ENCODE measurements at regions not wholly inside any gene's neighbourhood (a gene's known extent, or its start where the extent isn't known, plus 50 kb on each side); places are given as distances from the start of the nearest gene placed in this dataset.
"Not testable (repeated sequence)": the region's sequence is repeated elsewhere in the genome, so short reads cannot be mapped to it uniquely, and the experiment has no call there.

- Histone ChIP-seq H4K20me1 (ENCODE audit: insufficient read depth) (no peaks in the 10 kb centered on the region), H3K27me3 (ENCODE audit: insufficient read depth, low read depth) (no peaks in the 10 kb centered on the region), H3K9ac (no peak overlapping the region), H3K27ac (no peak overlapping the region), H3K36me3 (ENCODE audit: insufficient read depth) (no peaks in the 10 kb centered on the region), H3K4me3 (IDR thresholded peaks at IDR 0.05; ENCODE audit: insufficient read depth, low read depth, low read length) (no peak overlapping the region), H3K79me2 (ENCODE audit: insufficient read depth, low read depth) (no peaks in the 10 kb centered on the region), H2AFZ (ENCODE audit: low read depth) (no peak overlapping the region), H3K4me2 (no peak overlapping the region), H3K4me1 (ENCODE audit: low read depth, poor library complexity, severe bottlenecking) (no peaks in the 10 kb centered on the region)
- TF ChIP-seq CTCF (conservative IDR thresholded peaks at IDR 0.05; ENCODE audit: low read depth, low read length) = no peak
These were observed 177.1 kb upstream of the NUDT10 start for GRCh38 chrX:51155566-51155965.

DNA sequence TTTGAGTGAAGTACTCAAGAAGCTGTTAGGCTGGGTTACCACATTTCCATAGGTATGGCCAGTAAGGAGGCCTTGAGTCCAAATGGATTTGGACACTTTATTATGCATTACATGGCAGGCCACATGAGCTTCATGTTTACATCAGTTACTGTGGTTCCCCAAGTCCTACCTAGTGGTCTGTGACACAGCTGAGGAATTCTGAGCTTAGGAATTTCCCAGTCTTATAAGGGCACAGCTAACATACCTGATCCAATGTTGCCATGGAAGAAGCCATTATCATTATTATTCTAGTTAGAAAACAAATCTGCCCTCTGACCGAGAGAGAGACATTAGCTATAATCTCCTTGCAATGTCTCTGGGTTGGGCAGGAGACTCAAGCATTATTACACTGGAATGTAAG is 174.4 kb upstream of the NUDT10 start:
- Histone ChIP-seq H3K4me3 (IDR thresholded peaks at IDR 0.05; ENCODE audit: insufficient read depth, low read depth, low read length) (no peak overlapping the region), H3K79me2 (ENCODE audit: insufficient read depth, low read depth) (no peaks in the 10 kb centered on the region), H2AFZ (ENCODE audit: low read depth) (no peak overlapping the region), H4K20me1 (ENCODE audit: insufficient read depth) (no peaks in the 10 kb centered on the region), H3K27ac (no peak overlapping the region), H3K9ac (no peak overlapping the region), H3K27me3 (ENCODE audit: insufficient read depth, low read depth) (no peaks in the 10 kb centered on the region), H3K36me3 (ENCODE audit: insufficient read depth) (no peaks in the 10 kb centered on the region), H3K4me1 (ENCODE audit: low read depth, poor library complexity, severe bottlenecking) (no peaks in the 10 kb centered on the region), H3K4me2 (no peak overlapping the region)
- no peak for TF ChIP-seq CTCF (conservative IDR thresholded peaks at IDR 0.05; ENCODE audit: low read depth, low read length)

DNA sequence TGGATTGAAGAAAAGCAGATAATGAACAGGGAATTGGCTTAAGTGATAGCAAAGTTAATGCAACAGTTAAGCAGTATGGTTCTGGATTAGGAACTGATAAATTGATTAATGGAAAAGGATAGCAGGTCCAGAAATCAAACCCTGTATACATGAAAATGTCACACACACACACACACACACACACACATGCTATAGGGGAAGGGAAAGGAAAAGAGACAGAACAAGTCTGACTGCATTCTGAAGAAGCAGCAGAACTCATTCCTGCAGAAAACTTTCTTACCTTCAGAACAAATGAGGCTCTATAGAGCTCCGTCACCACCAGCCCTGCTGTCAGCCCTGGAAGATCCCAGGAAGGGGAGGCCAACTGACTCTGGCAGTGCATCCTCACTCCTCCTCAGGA is 173.2 kb upstream of the NUDT10 start:
- H2AFZ ChIP-seq (ENCODE audit: low read depth); H3K79me2 ChIP-seq (ENCODE audit: insufficient read depth, low read depth); H4K20me1 ChIP-seq (ENCODE audit: insufficient read depth); H3K27me3 ChIP-seq (ENCODE audit: insufficient read depth, low read depth); H3K36me3 ChIP-seq (ENCODE audit: insufficient read depth); H3K27ac ChIP-seq; H3K9ac ChIP-seq; H3K4me2 ChIP-seq; H3K4me1 ChIP-seq (ENCODE audit: low read depth, poor library complexity, severe bottlenecking); H3K4me3 ChIP-seq (IDR thresholded peaks at IDR 0.05; ENCODE audit: insufficient read depth, low read depth, low read length): not testable (repeated sequence)

- H4K20me1 ChIP-seq (ENCODE audit: insufficient read depth) = no peaks in the 10 kb centered on the region
These were observed 168.9 kb upstream of the NUDT10 start for GRCh38 chrX:51163730-51164129.

GRCh38 chrX:51178356-51178900 is 154.2 kb upstream of the NUDT10 start:
- H3K4me3 ChIP-seq (IDR thresholded peaks at IDR 0.05; ENCODE audit: insufficient read depth, low read depth, low read length); H3K4me2 ChIP-seq; H3K27me3 ChIP-seq (ENCODE audit: insufficient read depth, low read depth); H3K79me2 ChIP-seq (ENCODE audit: insufficient read depth, low read depth); H4K20me1 ChIP-seq (ENCODE audit: insufficient read depth); H3K4me1 ChIP-seq (ENCODE audit: low read depth, poor library complexity, severe bottlenecking); H3K36me3 ChIP-seq (ENCODE audit: insufficient read depth); H3K27ac ChIP-seq; H2AFZ ChIP-seq (ENCODE audit: low read depth); H3K9ac ChIP-seq: not testable (repeated sequence)

More at GRCh38 chrX:51163730-51164129, 168.9 kb upstream of the NUDT10 start:
- Histone ChIP-seq H2AFZ (ENCODE audit: low read depth) (no peak overlapping the region), H3K9ac (no peak overlapping the region), H3K36me3 (ENCODE audit: insufficient read depth) (no peaks in the 10 kb centered on the region), H3K4me1 (ENCODE audit: low read depth, poor library complexity, severe bottlenecking) (no peaks in the 10 kb centered on the region), H3K4me3 (IDR thresholded peaks at IDR 0.05; ENCODE audit: insufficient read depth, low read depth, low read length) (no peak overlapping the region), H3K27ac (no peak overlapping the region), H3K4me2 (no peak overlapping the region), H3K79me2 (ENCODE audit: insufficient read depth, low read depth) (no peaks in the 10 kb centered on the region), H3K27me3 (ENCODE audit: insufficient read depth, low read depth) (no peaks in the 10 kb centered on the region)
- no peak for TF ChIP-seq CTCF (conservative IDR thresholded peaks at IDR 0.05; ENCODE audit: low read depth, low read length)

DNA sequence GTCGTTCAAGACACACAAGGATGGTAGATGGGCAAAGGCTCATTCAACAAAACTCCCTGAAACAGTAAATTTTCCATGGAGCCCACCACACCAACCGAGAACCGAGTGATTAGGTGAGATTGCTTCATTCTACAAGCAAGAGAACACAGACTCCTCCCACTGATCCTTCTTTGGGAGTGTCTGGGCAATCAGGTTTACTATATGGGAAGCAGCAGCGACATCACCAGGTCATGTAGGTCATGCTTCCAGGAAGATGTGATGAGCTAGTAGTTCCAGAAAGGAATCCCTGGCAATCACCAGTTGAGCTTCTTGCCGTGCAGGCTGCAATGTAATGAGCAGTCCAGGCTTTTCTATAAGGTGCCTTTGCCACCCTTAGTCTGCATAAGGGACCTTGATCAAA is 152.8 kb upstream of the NUDT10 start:
- H4K20me1 ChIP-seq (ENCODE audit: insufficient read depth); H3K4me1 ChIP-seq (ENCODE audit: low read depth, poor library complexity, severe bottlenecking); H3K9ac ChIP-seq; H3K4me3 ChIP-seq (IDR thresholded peaks at IDR 0.05; ENCODE audit: insufficient read depth, low read depth, low read length); H3K27ac ChIP-seq; H3K4me2 ChIP-seq; H3K79me2 ChIP-seq (ENCODE audit: insufficient read depth, low read depth); H2AFZ ChIP-seq (ENCODE audit: low read depth); H3K27me3 ChIP-seq (ENCODE audit: insufficient read depth, low read depth); H3K36me3 ChIP-seq (ENCODE audit: insufficient read depth): not testable (repeated sequence)
